HT-29 (cell line): ENCODE measurements at regions not wholly inside any gene's neighbourhood (a gene's known extent, or its start where the extent isn't known, plus 50 kb on each side); places are given as distances from the start of the nearest gene placed in this dataset.

Source experiments
- DNase-seq: peaks from one replicate; pipeline ENCODE4 v3.0.0-alpha.2; 2015; ENCODE audit warnings: low spot score

DNA sequence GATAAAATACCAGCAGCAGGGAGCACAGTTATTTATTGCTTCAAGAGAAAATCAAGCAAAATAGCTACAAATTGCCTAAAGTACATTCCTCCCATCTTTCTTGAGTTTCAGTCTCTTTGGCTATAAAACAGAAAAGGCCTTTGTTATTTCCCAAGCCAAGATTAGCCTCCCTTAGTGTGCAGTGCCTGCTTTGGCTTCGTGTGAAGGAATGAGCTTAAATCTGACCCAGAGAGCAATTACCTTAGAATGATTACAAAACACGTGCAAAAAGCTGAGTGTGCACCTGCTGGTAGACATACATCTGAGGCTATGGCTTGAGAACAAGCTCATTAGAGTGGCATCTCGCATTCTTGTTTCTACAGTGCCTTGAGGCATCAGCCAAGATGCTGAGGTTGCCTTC lies 250.8 kb downstream of the C4orf33 start:
- no peak for DNase-seq

DNA sequence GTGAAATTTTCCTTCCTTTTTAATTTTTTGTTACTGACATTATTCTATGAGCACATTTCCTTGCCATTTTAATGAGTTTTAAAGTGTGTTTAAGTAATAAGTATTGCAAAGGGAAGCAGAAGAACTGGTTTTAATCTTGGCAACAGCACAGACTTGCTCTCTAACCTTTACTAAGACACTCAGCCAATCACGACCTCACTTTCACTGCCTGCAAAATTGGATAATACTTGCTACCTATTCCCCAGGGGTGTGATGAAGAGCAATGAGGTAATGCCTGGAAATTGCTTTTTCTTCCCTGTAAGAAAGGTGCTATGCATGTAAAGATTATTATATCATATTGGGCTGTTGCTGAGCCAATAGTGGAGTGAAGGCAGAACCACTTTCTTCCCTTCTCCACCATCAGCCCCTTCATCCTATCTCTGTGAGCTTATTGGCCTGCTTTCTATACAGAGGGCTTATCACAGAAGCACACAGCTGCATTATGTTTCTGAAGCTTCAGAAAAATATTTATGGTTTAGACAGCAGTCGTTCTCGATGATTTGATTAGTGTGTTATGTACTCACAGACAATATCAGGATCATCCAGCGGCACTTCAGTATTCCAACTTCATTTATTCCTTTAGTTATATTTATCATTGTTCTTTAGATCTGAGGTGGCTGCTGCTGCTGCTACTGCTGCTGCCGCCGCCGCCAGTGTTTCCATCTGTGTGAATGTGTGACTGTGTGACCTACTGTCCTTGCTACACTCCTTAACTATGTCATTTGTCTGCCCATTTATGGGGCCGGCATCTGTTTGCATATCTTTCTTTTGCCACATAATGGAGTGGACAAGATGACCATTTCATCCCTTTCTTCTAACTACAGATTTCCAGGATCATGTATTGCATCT lies 255.1 kb downstream of the C4orf33 start:
- DNase-seq, result no peak

DNA sequence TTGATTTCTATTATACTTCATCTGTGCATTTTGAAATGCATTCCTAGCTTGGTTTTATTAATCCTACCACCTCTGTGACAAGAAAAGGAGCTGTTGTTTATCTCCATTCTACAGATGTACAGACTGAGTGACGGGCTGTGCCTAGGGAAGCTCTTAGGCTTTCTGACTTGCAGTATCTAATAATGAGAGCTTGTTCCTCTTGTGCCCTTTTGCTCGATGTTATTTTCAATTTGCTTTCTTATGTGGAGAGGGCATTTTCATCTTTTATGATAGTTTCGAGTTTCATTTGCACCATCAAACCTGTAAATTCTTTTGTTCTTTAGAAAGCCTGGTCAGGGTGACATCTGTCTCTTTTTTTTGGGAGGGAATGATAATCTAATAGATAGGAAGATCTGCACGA lies 256.5 kb downstream of the C4orf33 start:
- DNase-seq, result no peak

DNA sequence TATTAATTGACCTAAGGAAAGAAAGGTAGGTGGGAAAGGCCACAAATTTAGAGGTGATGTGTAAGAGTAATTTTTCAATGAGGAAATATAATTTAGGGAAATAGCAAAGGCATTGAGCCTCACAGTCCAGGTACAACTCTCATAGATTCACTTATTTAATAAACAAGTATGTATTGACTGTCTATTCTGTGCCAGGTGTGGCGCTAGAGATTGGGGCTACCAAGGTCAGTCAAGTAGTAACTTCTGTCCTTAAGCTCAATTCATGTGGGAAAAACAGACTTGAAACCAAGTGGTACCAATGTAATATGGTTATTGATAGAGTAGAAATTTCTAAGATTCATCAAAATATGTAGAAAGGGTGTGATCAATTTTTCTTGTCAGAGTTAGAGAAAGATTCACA lies 257.5 kb downstream of the C4orf33 start:
- DNase-seq, result no peak

DNA sequence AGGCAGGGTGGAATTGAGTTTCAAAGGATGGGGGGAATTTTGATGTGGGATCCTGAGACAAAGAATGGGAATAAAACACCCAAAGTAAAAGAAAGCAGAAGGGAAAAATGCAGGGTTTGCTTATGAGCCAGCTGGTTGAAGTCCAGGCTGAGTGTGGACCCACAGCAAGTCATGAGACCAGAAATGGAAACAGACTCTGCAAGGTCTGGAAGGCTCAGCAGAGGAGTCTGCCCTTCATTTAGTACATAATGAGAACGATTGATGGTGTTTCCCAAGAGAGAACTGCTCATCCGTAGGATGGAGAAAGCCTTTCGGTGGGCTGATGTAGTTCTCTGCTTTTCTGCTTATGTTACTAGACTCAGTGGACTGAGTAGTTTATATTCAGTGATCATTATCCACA lies 259.1 kb downstream of the C4orf33 start:
- no peak for DNase-seq

DNA sequence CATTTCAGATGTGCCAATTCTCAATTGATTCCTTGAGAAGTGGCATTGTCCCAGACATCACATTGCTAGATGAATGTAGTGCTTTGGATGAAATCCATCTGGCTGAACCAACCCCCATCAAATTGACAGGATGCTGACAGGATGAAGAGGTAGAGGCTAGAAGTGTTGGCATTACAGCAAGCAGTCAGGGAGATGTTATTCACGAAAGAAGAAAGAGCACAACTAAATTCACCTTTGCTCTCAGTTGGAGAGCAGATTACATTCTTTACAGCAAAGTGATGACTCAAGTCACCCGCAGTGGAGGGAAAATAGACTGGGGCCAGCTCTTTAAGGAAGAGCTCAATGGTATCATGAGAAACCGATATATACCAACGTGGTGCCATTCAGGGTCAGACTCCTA lies 259.6 kb downstream of the C4orf33 start:
- DNase-seq, result no peak

DNA sequence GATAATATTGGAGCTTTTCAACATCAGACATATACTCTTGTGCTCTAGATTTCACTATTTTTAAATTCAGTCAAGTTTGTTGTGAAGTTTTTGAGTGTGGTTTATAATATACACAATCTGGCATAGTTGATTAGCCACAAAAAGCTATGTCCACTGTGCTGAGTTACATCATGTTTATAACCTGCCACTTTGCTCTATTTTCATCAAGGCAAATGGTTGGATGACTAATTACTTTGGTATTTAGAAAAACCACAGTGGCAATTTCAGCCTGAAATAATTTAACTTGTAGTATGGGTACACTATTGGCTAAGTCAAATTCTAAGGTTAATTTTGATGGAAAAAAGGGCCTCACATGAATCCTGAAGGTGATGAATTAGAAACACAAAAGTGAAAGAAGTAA lies 262.6 kb downstream of the C4orf33 start:
- DNase-seq, result peak; percentile 50

DNA sequence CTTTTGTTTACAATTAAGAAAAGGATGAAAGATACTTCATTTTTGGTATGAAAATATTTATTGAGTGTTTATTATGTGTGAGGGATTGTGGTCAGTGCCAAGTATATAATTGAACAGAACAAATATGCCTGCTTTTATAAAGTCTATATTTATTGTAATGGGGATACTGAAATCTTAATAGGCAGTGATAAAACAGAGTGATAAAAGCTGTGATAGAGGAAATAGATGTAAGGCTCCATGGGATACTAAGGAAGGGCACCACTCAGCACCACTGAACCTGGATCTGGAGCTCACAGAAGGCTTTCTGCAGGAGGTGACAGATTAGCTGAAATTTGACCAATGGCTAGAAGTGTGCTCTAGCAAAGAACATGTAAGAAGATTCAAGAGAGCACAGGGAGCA lies 263.5 kb downstream of the C4orf33 start:
- DNase-seq, result no peak

DNA sequence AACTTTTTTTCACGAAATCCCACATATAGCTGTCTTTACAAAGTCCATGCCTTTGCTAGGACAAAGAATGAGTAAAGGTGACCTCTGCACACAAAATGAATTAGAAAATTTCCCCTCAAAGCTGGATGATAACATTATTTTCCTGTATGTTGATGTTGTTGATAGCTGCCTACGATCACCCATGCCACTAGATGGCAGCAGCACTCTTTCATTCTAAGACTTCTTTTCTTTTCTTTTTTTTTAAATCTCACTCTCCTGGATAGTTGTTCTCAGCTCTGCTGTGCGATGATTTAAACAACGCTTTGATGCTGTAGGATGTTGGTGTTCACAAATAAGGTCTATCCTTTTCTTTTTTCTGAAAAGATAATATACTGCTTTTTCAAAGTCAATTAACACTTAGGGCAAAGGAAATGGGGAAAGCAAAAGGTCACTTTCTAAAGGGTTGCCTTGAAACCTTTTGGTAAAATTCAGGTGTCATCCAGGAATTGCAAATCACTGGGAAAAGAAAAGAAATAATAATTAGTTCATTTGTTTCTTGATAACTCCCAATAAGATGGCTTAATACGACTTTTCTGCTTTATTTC lies 266.8 kb downstream of the C4orf33 start:
- peak; percentile 80 for DNase-seq

DNA sequence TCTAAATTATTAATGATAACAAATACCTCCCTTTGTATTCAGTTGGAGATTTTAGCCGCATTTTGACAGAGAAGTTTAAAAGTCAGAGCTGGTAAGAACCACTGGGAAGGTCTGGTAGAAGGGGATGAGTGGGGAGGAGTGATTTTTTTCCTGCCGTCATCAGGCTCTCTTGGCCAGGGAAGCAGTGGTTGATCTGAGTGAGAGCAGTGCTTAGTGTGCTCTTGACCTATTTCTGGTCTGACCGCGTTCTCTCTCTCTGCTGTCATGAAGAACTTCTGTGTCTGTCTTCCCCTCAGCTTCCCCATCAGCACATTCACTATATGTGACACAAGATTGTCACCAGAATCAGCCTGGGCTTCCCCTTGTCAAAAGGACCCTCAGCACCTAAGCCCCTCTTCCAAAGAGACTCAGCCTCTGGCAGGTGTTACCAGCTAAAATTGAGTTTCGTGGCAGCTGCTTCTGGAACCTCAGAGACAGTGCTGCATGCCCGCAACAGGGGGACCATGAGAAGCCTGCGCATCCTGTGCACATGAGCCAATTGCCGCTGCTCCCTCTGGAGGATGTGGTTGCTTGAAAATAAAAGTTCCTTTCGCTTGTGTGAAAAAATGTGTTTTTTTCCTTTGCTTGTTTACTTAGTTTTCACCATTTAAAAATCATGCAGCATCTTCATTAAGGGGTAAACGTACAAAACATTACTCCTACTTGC lies 268.9 kb downstream of the C4orf33 start:
- DNase-seq, result no peak

DNA sequence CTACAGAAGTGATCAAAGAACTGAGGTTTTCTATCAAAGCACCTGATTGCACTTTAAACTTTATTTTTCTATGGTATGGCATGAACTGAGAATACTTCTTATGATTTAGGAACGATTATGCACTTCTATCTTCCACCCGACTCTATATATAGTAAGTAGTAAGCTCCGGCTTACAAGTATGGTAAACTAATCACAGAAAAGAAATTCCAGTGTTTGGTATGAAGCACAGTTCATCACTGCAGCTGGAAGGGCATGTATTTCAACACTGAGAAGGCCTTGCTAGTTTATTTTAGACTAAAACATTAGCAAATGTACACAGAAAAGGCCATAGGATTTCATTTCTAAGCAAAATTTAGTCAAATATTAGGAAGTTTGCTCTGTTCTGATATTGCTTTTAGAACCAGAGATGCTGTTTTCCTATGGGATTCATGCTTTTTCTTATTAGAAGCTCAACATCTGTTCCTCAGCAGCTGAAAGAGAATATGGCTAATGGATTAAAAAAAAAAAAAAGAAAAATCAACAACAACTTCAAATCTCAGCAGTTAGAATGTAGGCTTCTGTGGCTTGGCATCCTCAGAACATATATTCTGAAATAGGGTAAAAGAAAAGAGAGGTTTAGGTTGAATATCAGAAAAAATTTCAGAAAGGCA lies 273.5 kb downstream of the C4orf33 start:
- no peak for DNase-seq

DNA sequence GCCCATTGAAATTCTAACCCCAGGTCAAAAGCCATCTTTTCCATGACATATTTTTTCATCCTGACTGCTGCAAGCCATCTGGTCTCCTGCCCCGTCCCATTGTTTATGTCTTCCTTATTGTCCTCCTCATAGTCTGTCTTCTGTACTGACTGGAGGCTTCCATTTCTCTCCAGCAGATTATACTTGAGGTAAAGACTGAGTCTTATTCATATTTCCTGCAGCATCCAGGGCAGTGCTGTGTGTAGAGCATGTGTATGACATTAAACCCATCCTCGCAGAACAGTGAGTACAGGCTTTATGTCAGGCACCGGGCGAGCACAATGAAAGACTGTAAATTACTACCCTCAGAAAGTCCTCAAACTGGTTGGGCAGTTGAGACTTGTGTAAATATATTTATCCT lies 275.1 kb downstream of the C4orf33 start:
- DNase-seq, result no peak

DNA sequence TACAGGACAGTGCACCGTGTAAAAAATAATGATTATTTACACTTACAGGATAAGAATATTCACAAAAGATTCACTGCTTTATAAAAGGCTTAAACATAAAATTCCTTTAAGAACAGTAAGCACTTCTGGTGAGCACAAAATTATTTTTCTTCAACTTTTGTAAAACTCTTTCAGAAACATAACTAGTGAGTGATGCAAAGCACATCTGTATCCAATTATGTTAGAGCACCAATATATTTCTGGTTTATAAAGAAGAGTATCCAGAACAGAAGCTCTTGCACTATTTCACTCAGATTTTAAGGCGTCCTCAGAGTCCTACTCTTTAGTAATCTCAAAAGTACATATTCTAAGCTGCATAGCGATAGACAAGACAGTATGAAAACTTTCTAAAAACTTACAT lies 276.0 kb downstream of the C4orf33 start:
- DNase-seq, result no peak

DNA sequence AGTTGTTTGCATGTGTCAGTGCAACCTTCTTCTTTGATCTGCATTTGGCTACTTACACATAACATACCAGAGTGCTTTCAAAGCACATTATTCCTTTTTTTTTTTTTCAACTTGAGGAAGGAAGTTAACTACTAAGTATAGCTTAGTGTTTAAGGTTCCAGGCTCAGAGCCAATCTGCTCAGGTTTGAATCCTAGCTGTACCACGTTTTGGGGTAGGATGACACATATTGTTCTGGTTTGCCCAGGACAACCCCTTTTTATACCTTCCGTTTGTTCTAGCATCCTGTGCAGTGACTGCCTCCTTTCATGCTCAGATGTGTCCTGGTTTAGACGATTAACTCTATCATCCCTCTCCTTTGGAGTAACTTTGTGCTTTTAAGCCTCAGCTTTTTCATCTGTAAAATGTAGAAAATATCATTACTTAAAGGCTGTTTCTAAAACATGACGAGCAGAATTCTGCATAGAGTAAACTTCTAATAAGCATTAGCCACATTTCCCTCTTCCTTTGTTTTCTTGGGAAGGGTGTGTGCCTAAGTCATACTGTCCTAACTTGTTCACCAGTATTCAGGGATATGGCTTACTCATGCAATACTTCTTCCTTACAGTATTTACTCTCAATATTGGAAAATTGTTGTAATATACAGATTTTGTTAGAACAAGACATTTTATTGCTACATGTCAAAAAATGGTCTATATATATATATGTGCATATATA lies 281.3 kb downstream of the C4orf33 start:
- no peak for DNase-seq

DNA sequence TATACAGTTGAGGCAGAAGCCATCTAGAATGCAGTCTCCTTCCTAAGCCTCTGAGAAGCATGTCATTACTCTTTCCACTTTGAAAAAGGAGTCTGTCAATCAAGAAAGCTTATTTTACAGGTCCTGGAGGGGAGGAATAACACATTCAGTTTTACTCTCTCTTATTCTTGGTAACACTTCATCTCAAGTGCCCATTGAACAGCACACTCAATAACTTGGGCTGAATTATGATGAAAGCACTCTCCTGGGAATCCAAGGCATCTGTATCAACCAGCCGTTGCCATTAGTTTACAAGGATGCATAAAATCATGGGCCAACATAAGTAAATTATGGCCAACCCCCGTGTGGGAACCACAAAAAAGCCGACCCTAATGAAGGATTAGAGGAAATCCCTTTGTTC lies 282.4 kb downstream of the C4orf33 start:
- DNase-seq, result no peak

DNA sequence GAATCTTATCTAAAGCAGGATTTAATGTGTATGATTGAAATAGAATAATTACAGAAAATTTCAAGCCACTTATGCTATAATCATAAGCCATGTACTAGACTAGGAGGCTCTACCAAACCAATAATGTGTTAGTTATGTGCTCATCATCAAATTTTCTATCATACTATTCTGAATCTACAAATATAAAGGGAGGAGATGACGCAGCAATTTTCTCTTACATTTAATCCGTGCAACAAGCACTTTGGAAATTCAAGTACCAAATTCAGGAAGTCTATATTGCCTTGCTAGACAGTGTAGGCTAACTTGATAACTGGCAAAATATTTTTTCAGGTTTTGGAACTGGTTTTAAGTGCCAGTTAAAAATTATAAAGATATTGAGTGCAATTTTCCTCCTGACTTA lies 283.5 kb downstream of the C4orf33 start:
- no peak for DNase-seq

DNA sequence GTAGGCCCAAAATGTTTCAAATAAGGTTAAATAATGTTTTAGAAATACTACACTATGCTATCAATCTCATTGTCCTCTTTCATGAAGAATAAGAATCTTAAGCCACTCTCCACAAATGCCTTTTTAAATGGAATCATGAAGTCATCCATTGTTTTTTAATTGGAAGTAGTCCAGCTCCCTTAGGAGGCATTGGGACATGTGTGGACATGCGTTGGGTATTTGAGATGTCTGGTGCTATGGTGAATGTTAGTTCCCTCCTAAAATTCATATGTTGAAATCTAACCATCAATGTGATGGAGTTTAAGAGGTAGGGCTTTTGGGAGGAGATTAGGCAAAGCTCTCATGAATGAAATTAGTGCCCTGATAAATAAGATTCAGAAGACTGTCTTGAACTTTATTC lies 289.0 kb downstream of the C4orf33 start:
- DNase-seq, result no peak

DNA sequence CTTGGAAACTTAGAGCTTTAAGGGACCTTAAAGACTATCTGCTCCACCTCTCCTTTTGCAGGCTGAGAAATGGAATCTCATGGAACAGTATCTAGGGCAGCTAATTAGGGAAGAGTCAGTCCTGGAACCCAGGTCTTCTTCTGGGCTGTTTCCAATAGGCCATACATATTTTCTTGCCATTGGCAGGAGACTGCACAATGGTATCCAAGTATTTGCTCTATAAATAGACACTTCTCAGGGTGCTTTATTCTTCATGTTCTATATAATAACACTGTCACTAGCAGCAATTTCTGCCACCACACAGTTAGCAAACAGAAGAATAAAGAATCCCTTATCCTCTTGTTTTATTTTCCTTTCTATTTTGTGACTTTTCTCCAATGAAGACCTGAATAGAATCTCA lies 291.7 kb downstream of the C4orf33 start:
- DNase-seq, result no peak

DNA sequence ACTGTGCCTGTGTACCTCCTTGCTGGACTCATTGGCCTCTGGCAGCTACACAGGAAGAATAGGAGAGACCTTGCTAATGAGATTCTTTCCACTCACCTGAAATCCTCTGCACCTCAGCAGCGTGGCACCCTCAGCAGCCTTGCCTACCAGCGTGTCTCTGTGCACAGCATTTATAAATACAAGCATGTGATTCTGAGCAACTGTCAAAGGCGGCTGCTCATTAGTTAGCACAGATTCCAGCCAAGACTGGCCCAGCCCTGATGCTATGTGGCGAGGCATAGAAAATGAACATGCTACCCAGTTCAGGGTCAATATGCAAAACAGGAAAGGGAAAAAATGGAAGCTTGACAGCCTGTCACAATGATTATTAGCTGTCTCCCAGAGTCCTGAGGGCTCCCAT lies 298.0 kb downstream of the C4orf33 start:
- no peak for DNase-seq

DNA sequence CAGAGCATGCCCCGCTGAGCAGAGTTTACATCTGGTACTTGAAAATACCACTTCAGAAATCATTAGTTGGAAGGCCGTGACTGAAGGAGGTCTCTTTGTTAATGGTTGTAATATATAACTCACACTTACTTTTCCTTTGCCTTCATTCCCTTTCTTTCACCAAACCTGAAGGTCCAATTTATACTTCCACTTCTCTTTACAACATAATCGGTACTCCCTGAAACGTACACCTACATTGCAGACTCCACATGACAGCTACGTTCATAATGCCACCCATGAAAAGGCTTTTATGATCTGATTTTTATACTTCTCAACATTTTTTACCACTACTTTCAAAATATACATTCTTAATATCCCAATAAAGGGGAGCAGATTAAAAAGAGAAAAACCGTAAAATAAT lies 298.7 kb downstream of the C4orf33 start:
- no peak for DNase-seq

DNA sequence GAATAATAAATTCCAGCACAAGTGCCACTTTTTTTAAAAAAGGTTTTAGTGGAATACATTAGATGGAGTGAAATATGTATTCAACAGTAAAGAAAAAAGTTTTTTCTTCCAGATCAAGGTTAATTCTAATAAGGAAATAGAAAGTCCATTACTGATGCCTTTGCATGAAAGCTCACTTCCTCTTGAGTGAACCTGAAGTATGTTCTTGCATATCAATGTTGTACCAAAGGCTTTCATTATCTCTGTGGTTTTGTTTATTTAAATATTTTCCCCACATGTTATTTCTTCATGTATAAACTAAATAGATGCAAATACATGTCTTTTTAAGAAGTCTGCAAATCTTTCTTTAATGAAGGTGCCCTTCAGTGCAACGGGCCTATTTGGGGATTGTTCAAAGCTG lies 307.9 kb downstream of the C4orf33 start:
- no peak for DNase-seq

DNA sequence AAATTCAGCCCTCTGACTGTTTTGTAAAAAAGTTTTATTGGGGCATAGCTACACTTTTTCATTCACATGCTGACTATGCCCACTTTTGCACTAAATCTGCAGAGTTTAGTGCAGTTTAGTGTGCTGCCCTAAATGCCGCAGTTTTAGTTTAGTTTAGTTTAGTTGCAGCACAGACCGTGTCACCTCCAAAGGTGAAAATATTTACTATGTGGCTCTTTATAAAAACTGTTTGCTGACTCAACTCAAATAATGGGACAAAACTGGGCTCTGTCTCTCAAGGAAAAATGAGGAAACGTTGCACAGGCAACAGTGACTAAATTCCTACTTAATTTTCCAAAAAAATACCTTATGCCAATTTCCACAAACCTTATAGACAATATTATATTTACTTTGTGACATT lies 314.2 kb downstream of the C4orf33 start:
- DNase-seq, result no peak
